H9 (cell line): ENCODE measurements at regions not wholly inside any gene's neighbourhood (a gene's known extent, or its start where the extent isn't known, plus 50 kb on each side); places are given as distances from the start of the nearest gene placed in this dataset.

ENCODE experiments used
- DNase-seq: peaks from one replicate; pipeline ENCODE4 v3.0.0-alpha.2; 2017
- H2AFZ ChIP-seq: one replicate; pipeline ENCODE4 v1.6.1; 2013; ENCODE audit warnings: mild to moderate bottlenecking, low read length, control low read depth, moderate library complexity
- H2AK5ac ChIP-seq: 2 replicates; pipeline ENCODE4 v1.6.1; 2013; ENCODE audit warnings: low read length, control low read depth, mixed read lengths; ENCODE audit not compliant: insufficient read length
- H2BK120ac ChIP-seq: one replicate; pipeline ENCODE4 v1.6.1; 2013; ENCODE audit warnings: low read depth, mild to moderate bottlenecking, low read length, control low read depth, inconsistent platforms; ENCODE audit not compliant: poor library complexity, severe bottlenecking
- H2BK12ac ChIP-seq: 2 replicates; pipeline ENCODE4 v1.6.1; 2013; ENCODE audit warnings: low read length, control low read depth, mixed read lengths, low read depth; ENCODE audit not compliant: insufficient read length
- H2BK15ac ChIP-seq: 2 replicates; pipeline ENCODE4 v1.6.1; 2013; ENCODE audit warnings: low read depth, low read length, control low read depth
- H2BK20ac ChIP-seq: one replicate; pipeline ENCODE4 v1.6.1; 2013; ENCODE audit warnings: low read depth, mild to moderate bottlenecking, low read length, control low read depth, inconsistent platforms; ENCODE audit not compliant: poor library complexity, severe bottlenecking
- H2BK5ac ChIP-seq: 2 replicates; pipeline ENCODE4 v1.6.1; 2013; ENCODE audit warnings: low read length, control low read depth, mixed read lengths; ENCODE audit not compliant: insufficient read length
- H3K14ac ChIP-seq: 2 replicates; pipeline ENCODE4 v1.6.1; 2013; ENCODE audit warnings: low read length, control low read depth; ENCODE audit not compliant: insufficient read depth
- H3K18ac ChIP-seq: 2 replicates; pipeline ENCODE4 v1.6.1; 2013; ENCODE audit warnings: low read depth, mild to moderate bottlenecking, mixed read lengths, low read length, control low read depth; ENCODE audit not compliant: insufficient read length
- H3K23ac ChIP-seq: 2 replicates; pipeline ENCODE4 v1.6.1; 2013; ENCODE audit warnings: low read length, control low read depth, mixed read lengths, low read depth; ENCODE audit not compliant: insufficient read length
- H3K23me2 ChIP-seq: 2 replicates; pipeline ENCODE4 v1.6.1; 2013; ENCODE audit warnings: low read depth, mild to moderate bottlenecking, mixed read lengths, low read length, control low read depth; ENCODE audit not compliant: insufficient read length, poor library complexity, severe bottlenecking
- H3K27ac ChIP-seq: 2 replicates; pipeline ENCODE4 v1.5.1; 2013; ENCODE audit warnings: low read length, control low read depth, mixed read lengths, low read depth; ENCODE audit not compliant: insufficient read length
- H3K27me3 ChIP-seq: 2 replicates; pipeline ENCODE4 v1.6.1; 2013; ENCODE audit warnings: low read length, control low read depth, inconsistent platforms; ENCODE audit not compliant: insufficient read depth
- H3K4ac ChIP-seq: 2 replicates; pipeline ENCODE4 v1.6.1; 2013; ENCODE audit warnings: low read depth, mild to moderate bottlenecking, control low read depth, inconsistent platforms, low read length, moderate library complexity
- H3K4me1 ChIP-seq: 2 replicates; pipeline ENCODE4 v1.6.1; 2013; ENCODE audit warnings: low read length, control low read depth, inconsistent platforms; ENCODE audit not compliant: insufficient read depth
- H3K4me2 ChIP-seq: 2 replicates; pipeline ENCODE4 v1.6.1; 2013; ENCODE audit warnings: low read length, control low read depth, mixed read lengths; ENCODE audit not compliant: insufficient read length, insufficient read depth
- H3K56ac ChIP-seq: 2 replicates; pipeline ENCODE4 v1.6.1; 2013; ENCODE audit warnings: low read depth, mild to moderate bottlenecking, mixed read lengths, low read length, control low read depth; ENCODE audit not compliant: insufficient read length
- H3K79me1 ChIP-seq: 2 replicates; pipeline ENCODE4 v1.6.1; 2013; ENCODE audit warnings: low read depth, mild to moderate bottlenecking, moderate library complexity, low read length, control low read depth, inconsistent platforms; ENCODE audit not compliant: insufficient read depth, poor library complexity, severe bottlenecking
- H3K79me2 ChIP-seq: 2 replicates; pipeline ENCODE4 v1.6.1; 2013; ENCODE audit warnings: low read length, control low read depth, inconsistent platforms; ENCODE audit not compliant: insufficient read depth
- H3K9ac ChIP-seq: 2 replicates; pipeline ENCODE4 v1.6.1; 2013; ENCODE audit warnings: low read length, control low read depth, mixed read lengths; ENCODE audit not compliant: insufficient read length; ENCODE audit errors: extremely low read depth
- H3K9me3 ChIP-seq: one replicate; pipeline ENCODE4 v1.6.1; 2013; ENCODE audit warnings: low read depth, low read length, inconsistent platforms; ENCODE audit not compliant: control insufficient read depth
- H3T11ph ChIP-seq: one replicate; pipeline ENCODE4 v1.6.1; 2013; ENCODE audit warnings: mild to moderate bottlenecking, low read length, control low read depth, inconsistent platforms
- H4K20me1 ChIP-seq: one replicate; pipeline ENCODE4 v1.6.1; 2013; ENCODE audit not compliant: control insufficient read depth, insufficient read length, insufficient read depth
- H4K5ac ChIP-seq: 2 replicates; pipeline ENCODE4 v1.6.1; 2013; ENCODE audit warnings: low read depth, mild to moderate bottlenecking, mixed read lengths, low read length, control low read depth; ENCODE audit not compliant: insufficient read length
- H4K8ac ChIP-seq: replicated peaks from 2 replicates; pipeline ENCODE4 v1.6.1; 2013; ENCODE audit warnings: low read length, control low read depth, mixed read lengths, low read depth; ENCODE audit not compliant: insufficient read length
- H4K91ac ChIP-seq: 2 replicates; pipeline ENCODE4 v1.6.1; 2013; ENCODE audit warnings: low read depth, mild to moderate bottlenecking, moderate library complexity, mixed read lengths, low read length, control low read depth; ENCODE audit not compliant: insufficient read length
- H3K27ac Mint-ChIP-seq, 3 experiments: 2 replicates in 2 of 3; 3 replicates in 1 of 3; pipeline ENCODE4 v1.8.0; 2020 to 2021; ENCODE audit warnings: mixed read lengths in 3 of 3, mild to moderate bottlenecking in 1 of 3, moderate library complexity in 1 of 3
- H3K27me3 Mint-ChIP-seq: 2 replicates; pipeline ENCODE4 v1.8.0; 2021; ENCODE audit warnings: low read depth, mild to moderate bottlenecking, moderate library complexity, mixed read lengths
- H3K36me3 Mint-ChIP-seq, 3 experiments: 2 replicates in 2 of 3; 3 replicates in 1 of 3; pipeline ENCODE4 v1.8.0; 2020 to 2021; ENCODE audit warnings: low read depth in 3 of 3, mixed read lengths in 3 of 3; ENCODE audit not compliant: insufficient read depth in 1 of 3
- H3K4me1 Mint-ChIP-seq, 2 experiments: 2 replicates each; pipeline ENCODE4 v1.8.0; 2020; ENCODE audit warnings: mixed read lengths in 2 of 2
- H3K4me3 Mint-ChIP-seq, 2 experiments: 2 replicates in 1 of 2; 3 replicates in 1 of 2; pipeline ENCODE4 v1.8.0; 2020 to 2021; ENCODE audit warnings: mild to moderate bottlenecking in 2 of 2, mixed read lengths in 2 of 2, moderate library complexity in 1 of 2
- H3K9me3 Mint-ChIP-seq, 2 experiments: 2 replicates in 1 of 2; 3 replicates in 1 of 2; pipeline ENCODE4 v1.8.0; 2020; ENCODE audit warnings: mild to moderate bottlenecking in 2 of 2, mixed read lengths in 2 of 2, moderate library complexity in 1 of 2
- CTCF ChIP-seq: fragments of 200-600 bp; sonication (generic); conservative IDR thresholded peaks from 3 replicates; pipeline ENCODE4 v1.8.0; 2021; ENCODE audit warnings: antibody characterized with exemption, mild to moderate bottlenecking
- WGBS: extraction: QIAGEN DNeasy Blood & Tissue Kit; methylation state at CpG from one replicate; pipeline ENCODE4 v1.1.7; 2013; ENCODE audit warnings: missing lambda C conversion rate, low lambda C conversion rate, mixed read lengths; ENCODE audit not compliant: insufficient read length; ENCODE audit errors: extremely low coverage; 5-methylcytosine and 5-hydroxymethylcytosine counted together

GRCh38 chr5:136427426-136427825 lies 62.1 kb upstream of the TRPC7 start:
- Mint-ChIP-seq H3K27ac (no peak overlapping the region), H3K4me3 (no peak overlapping the region), H3K4me1 (peaks cover 2 to 14% of the 10 kb centered on the region in 2 experiments; a peak in 3 of 4 replicates), H3K36me3 (no peaks in the 10 kb centered on the region), H3K27me3 (peaks cover 2% of the 10 kb centered on the region; the same call in 1 of the 2 replicates), H3K9me3 (no peaks in the 10 kb centered on the region)
- Histone ChIP-seq H3K9me3 (no peaks in the 10 kb centered on the region), H2BK15ac (no peak overlapping the region), H3K14ac (no peak overlapping the region), H2BK120ac (no peak overlapping the region), H3K79me2 (no peaks in the 10 kb centered on the region), H3K27me3 (no peaks in the 10 kb centered on the region), H3K56ac (no peak overlapping the region), H3K79me1 (no peaks in the 10 kb centered on the region), H4K20me1 (no peaks in the 10 kb centered on the region), H3K18ac (no peak overlapping the region), H2BK5ac (no peak overlapping the region), H2AK5ac (no peak overlapping the region), H3K23ac (no peak overlapping the region), H2AFZ (no peak overlapping the region), H2BK12ac (no peak overlapping the region), H4K8ac (no peak overlapping the region), H4K91ac (no peak overlapping the region), H3K23me2 (no peaks in the 10 kb centered on the region), H3K4me1 (no peaks in the 10 kb centered on the region), H2BK20ac (no peak overlapping the region), H3K4ac (no peak overlapping the region), H3T11ph (no peak overlapping the region), H4K5ac (no peak overlapping the region), H3K9ac (no peak overlapping the region), H3K27ac (no peak overlapping the region), H3K4me2 (no peak overlapping the region)
- no peak for TF ChIP-seq CTCF
- WGBS = no CpG with 5 or more reads among the region's 2 CpGs
- DNase-seq = no peak
